ENCODE measurements at regions not wholly inside any gene's neighbourhood (a gene's known extent, or its start where the extent isn't known, plus 50 kb on each side); places are given as distances from the start of the nearest gene placed in this dataset.

GRCh38 chr1:73593804-73594203 is 604.2 kb downstream of the LRRIQ3 start:
- no peaks in the 10 kb centered on the region for H3K36me3 Mint-ChIP-seq
- ATAC-seq, result no peak
- H3K4me1 Mint-ChIP-seq, result no peaks in the 10 kb centered on the region
- H3K27ac Mint-ChIP-seq, result no peak overlapping the region
- H3K27me3 Mint-ChIP-seq, result no peaks in the 10 kb centered on the region
- H3K4me3 Mint-ChIP-seq, result no peak overlapping the region
- H3K9me3 Mint-ChIP-seq, result no peaks in the 10 kb centered on the region

- no peak for ATAC-seq
- no peaks in the 10 kb centered on the region for H3K4me1 Mint-ChIP-seq
- no peak overlapping the region for H3K27ac Mint-ChIP-seq
- H3K9me3 Mint-ChIP-seq, result peaks cover under 1% of the 10 kb centered on the region
- no peak overlapping the region for H3K4me3 Mint-ChIP-seq
- no peaks in the 10 kb centered on the region for H3K27me3 Mint-ChIP-seq
- H3K36me3 Mint-ChIP-seq, result no peaks in the 10 kb centered on the region
These were observed 604.6 kb downstream of the LRRIQ3 start for GRCh38 chr1:73593364-73593763.

- no peaks in the 10 kb centered on the region for H3K4me1 Mint-ChIP-seq
- no peak overlapping the region for H3K4me3 Mint-ChIP-seq
- H3K36me3 Mint-ChIP-seq, result no peaks in the 10 kb centered on the region
- no peaks in the 10 kb centered on the region for H3K27me3 Mint-ChIP-seq
- no peak overlapping the region for H3K27ac Mint-ChIP-seq
- no peak for ATAC-seq
- H3K9me3 Mint-ChIP-seq, result peaks cover 5% of the 10 kb centered on the region
These were observed 610.9 kb downstream of the LRRIQ3 start for GRCh38 chr1:73587080-73587479.

- peaks cover 5% of the 10 kb centered on the region for H3K9me3 Mint-ChIP-seq
- ATAC-seq, result no peak
- no peak overlapping the region for H3K27ac Mint-ChIP-seq
- no peaks in the 10 kb centered on the region for H3K36me3 Mint-ChIP-seq
- H3K27me3 Mint-ChIP-seq, result no peaks in the 10 kb centered on the region
- H3K4me3 Mint-ChIP-seq, result no peak overlapping the region
- H3K4me1 Mint-ChIP-seq, result no peaks in the 10 kb centered on the region
These were observed 620.8 kb downstream of the LRRIQ3 start for GRCh38 chr1:73577206-73577605.

GRCh38 chr1:73576083-73576482 is 621.9 kb downstream of the LRRIQ3 start:
- no peak overlapping the region for H3K27ac Mint-ChIP-seq
- peaks cover 2% of the 10 kb centered on the region for H3K9me3 Mint-ChIP-seq
- no peaks in the 10 kb centered on the region for H3K27me3 Mint-ChIP-seq
- H3K4me1 Mint-ChIP-seq, result no peaks in the 10 kb centered on the region
- no peaks in the 10 kb centered on the region for H3K36me3 Mint-ChIP-seq
- H3K4me3 Mint-ChIP-seq, result no peak overlapping the region
- ATAC-seq, result no peak

GRCh38 chr1:73564294-73564693 is 633.7 kb downstream of the LRRIQ3 start:
- Mint-ChIP-seq H3K4me3 (no peak overlapping the region), H3K9me3 (peaks cover 7% of the 10 kb centered on the region), H3K27me3 (no peaks in the 10 kb centered on the region), H3K4me1 (no peaks in the 10 kb centered on the region), H3K27ac (no peak overlapping the region), H3K36me3 (no peaks in the 10 kb centered on the region)
- no peak for ATAC-seq

GRCh38 chr1:73556270-73556669 is 641.7 kb downstream of the LRRIQ3 start:
- Mint-ChIP-seq H3K27me3 (no peaks in the 10 kb centered on the region), H3K27ac (no peak overlapping the region), H3K9me3 (peaks cover 16% of the 10 kb centered on the region), H3K4me3 (no peak overlapping the region), H3K4me1 (no peaks in the 10 kb centered on the region), H3K36me3 (no peaks in the 10 kb centered on the region)
- no peak for ATAC-seq

GRCh38 chr1:73537400-73537799 is 660.6 kb downstream of the LRRIQ3 start:
- no peak overlapping the region for H3K4me3 Mint-ChIP-seq
- no peak overlapping the region for H3K27ac Mint-ChIP-seq
- ATAC-seq, result no peak
- H3K9me3 Mint-ChIP-seq, result peaks cover 5% of the 10 kb centered on the region
- no peaks in the 10 kb centered on the region for H3K27me3 Mint-ChIP-seq
- H3K36me3 Mint-ChIP-seq, result no peaks in the 10 kb centered on the region
- H3K4me1 Mint-ChIP-seq, result no peaks in the 10 kb centered on the region

- no peak overlapping the region for H3K27ac Mint-ChIP-seq
- no peak for ATAC-seq
- H3K36me3 Mint-ChIP-seq, result no peaks in the 10 kb centered on the region
- H3K4me3 Mint-ChIP-seq, result no peak overlapping the region
- no peaks in the 10 kb centered on the region for H3K4me1 Mint-ChIP-seq
- H3K9me3 Mint-ChIP-seq, result no peaks in the 10 kb centered on the region
- no peaks in the 10 kb centered on the region for H3K27me3 Mint-ChIP-seq
These were observed 680.3 kb downstream of the LRRIQ3 start for GRCh38 chr1:73517603-73518191.

GRCh38 chr1:73516451-73516850 is 681.5 kb downstream of the LRRIQ3 start:
- Mint-ChIP-seq H3K36me3 (no peaks in the 10 kb centered on the region), H3K9me3 (no peaks in the 10 kb centered on the region), H3K4me3 (no peak overlapping the region), H3K27me3 (no peaks in the 10 kb centered on the region), H3K4me1 (no peaks in the 10 kb centered on the region), H3K27ac (no peak overlapping the region)
- ATAC-seq, result no peak

GRCh38 chr1:73511038-73511437 is 686.9 kb downstream of the LRRIQ3 start:
- ATAC-seq, result no peak
- H3K4me3 Mint-ChIP-seq, result no peak overlapping the region
- peaks cover 2% of the 10 kb centered on the region for H3K9me3 Mint-ChIP-seq
- H3K27me3 Mint-ChIP-seq, result no peaks in the 10 kb centered on the region
- H3K36me3 Mint-ChIP-seq, result no peaks in the 10 kb centered on the region
- no peak overlapping the region for H3K27ac Mint-ChIP-seq
- H3K4me1 Mint-ChIP-seq, result no peaks in the 10 kb centered on the region

GRCh38 chr1:73500154-73500553 is 697.8 kb downstream of the LRRIQ3 start:
- no peak for ATAC-seq
- Mint-ChIP-seq H3K4me1 (no peaks in the 10 kb centered on the region), H3K9me3 (peaks cover 3% of the 10 kb centered on the region), H3K27me3 (no peaks in the 10 kb centered on the region), H3K36me3 (no peaks in the 10 kb centered on the region), H3K4me3 (no peak overlapping the region), H3K27ac (no peak overlapping the region)

GRCh38 chr1:73499671-73500070 is 698.3 kb downstream of the LRRIQ3 start:
- Mint-ChIP-seq H3K4me1 (no peaks in the 10 kb centered on the region), H3K9me3 (peaks cover 3% of the 10 kb centered on the region), H3K27me3 (no peaks in the 10 kb centered on the region), H3K4me3 (no peak overlapping the region), H3K27ac (no peak overlapping the region), H3K36me3 (no peaks in the 10 kb centered on the region)
- no peak for ATAC-seq

GRCh38 chr1:73491621-73492020 is 706.4 kb downstream of the LRRIQ3 start:
- ATAC-seq, result no peak
- Mint-ChIP-seq H3K4me1 (no peaks in the 10 kb centered on the region), H3K27me3 (no peaks in the 10 kb centered on the region), H3K9me3 (peaks cover 10% of the 10 kb centered on the region), H3K27ac (no peak overlapping the region), H3K36me3 (no peaks in the 10 kb centered on the region), H3K4me3 (no peak overlapping the region)

- H3K4me3 Mint-ChIP-seq, result no peak overlapping the region
- no peaks in the 10 kb centered on the region for H3K36me3 Mint-ChIP-seq
- H3K4me1 Mint-ChIP-seq, result no peaks in the 10 kb centered on the region
- no peak for ATAC-seq
- no peak overlapping the region for H3K27ac Mint-ChIP-seq
- H3K9me3 Mint-ChIP-seq, result no peaks in the 10 kb centered on the region
- H3K27me3 Mint-ChIP-seq, result no peaks in the 10 kb centered on the region
These were observed 722.6 kb downstream of the LRRIQ3 start for GRCh38 chr1:73475316-73475870.

- peaks cover 3% of the 10 kb centered on the region for H3K9me3 Mint-ChIP-seq
- no peak overlapping the region for H3K4me3 Mint-ChIP-seq
- no peaks in the 10 kb centered on the region for H3K27me3 Mint-ChIP-seq
- H3K27ac Mint-ChIP-seq, result no peak overlapping the region
- H3K36me3 Mint-ChIP-seq, result no peaks in the 10 kb centered on the region
- H3K4me1 Mint-ChIP-seq, result no peaks in the 10 kb centered on the region
- no peak for ATAC-seq
These were observed 725.2 kb downstream of the LRRIQ3 start for GRCh38 chr1:73472810-73473209.

Data from stimulated activated memory B cell treated with anti-CD40 and anti-IgM and Interleukin-4, amounts not matched to agents 10 μg/mL and 1 μg/mL and 100 μg/mL, for 72 hours (primary cell).